ENCODE measurements at regions not wholly inside any gene's neighbourhood (a gene's known extent, or its start where the extent isn't known, plus 50 kb on each side); places are given as distances from the start of the nearest gene placed in this dataset.

- DNase-seq, result no peak
These were observed 346.8 kb upstream of the GOLIM4 start for GRCh38 chr3:168442502-168442901.

DNA sequence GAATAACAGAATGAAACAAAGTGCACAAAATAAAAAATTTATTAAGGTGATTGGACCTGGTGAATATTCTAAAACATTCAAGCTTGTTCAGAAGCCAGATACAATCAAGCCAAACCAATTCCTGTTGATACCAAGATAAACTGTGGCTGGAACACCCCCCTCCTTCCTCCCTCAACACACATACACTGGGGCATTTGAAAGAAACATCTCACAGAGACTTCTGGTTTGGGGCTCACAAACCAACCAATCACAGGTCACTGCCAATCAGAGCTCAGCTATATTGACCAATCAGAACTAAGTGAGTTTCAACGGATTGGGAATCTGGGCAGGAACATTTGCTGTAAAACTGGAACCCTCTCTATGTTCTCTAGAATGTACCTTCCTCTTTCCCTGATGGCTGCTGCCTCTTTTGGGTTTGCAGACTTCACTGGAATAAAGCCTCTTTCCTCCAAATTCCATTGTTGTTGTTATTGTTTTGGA is 340.6 kb upstream of the GOLIM4 start:
- no peak for DNase-seq

GRCh38 chr3:168431491-168431890 is 335.8 kb upstream of the GOLIM4 start:
- peak; percentile 12 for DNase-seq

DNA sequence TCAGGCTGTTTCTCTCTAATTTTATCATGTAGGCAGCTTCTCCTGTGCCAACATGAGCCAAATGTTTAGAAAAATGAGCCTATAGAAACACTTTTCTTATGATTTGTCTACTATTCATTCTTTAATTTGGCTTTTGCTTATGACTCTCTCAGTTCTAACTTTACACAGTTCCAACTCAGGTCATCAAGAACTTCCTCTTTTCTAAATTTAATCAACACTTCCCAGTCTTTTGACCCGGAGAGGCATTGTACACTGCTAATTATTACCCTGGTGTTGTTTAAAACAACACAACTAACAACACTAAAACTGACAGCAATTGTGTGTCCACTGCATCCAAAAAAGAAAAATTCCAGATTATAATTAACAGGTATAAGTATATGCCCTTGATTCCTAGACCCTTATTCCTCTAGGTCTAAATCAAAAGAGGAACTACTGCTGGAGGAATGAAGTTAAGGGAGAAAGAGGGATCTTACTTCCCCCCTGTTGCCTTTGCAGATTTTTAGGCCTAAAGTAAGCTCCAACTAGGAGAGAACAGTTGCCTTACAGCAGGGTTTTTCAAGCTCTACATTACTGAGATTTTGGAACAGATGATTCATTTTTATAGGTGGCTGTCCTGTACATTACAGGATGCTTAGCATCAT is 332.2 kb upstream of the GOLIM4 start:
- DNase-seq, result no peak

DNA sequence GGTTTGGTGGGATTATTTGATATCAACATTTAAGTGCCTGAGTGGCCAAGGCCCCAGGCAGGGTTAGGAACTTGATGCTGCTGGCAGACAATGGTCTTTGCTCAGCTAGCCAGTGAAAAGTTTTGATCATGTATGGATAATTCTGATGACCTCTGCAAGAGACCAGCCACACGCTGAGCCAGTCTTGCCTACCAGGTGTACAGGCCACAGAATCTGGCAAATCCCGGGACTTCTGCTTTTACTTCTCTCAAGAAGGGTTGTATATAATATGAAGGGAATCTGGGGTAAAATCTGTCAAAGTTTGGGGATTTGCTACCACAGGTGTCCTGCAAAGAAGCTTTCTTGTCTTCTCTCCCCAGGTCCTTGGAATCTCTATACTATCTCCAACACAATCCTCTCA is 331.4 kb upstream of the GOLIM4 start:
- no peak for DNase-seq

- DNase-seq, result peak; percentile 32
These were observed 330.3 kb upstream of the GOLIM4 start for GRCh38 chr3:168425936-168426595.

GRCh38 chr3:168424059-168424734 is 328.5 kb upstream of the GOLIM4 start:
- DNase-seq, result peak; percentile 29

DNA sequence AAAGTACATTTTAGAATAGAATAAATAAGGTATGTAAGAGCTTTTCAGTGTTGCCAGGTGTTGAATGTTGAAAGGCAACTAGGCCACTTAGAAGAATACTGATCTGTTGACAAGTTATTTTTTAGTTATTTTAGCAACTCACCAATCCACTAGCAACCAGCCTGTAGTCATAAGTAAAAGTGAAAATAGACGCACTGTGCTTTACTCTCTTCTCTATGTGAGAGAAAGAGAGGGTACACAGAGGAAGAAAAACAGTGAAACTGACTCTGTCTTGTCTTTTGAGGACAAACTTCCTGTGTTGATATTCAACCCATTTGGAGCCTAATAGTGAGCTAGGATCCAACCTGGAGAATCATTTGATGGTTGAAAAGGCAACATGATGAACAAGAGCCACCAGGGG is 327.1 kb upstream of the GOLIM4 start:
- no peak for DNase-seq

DNA sequence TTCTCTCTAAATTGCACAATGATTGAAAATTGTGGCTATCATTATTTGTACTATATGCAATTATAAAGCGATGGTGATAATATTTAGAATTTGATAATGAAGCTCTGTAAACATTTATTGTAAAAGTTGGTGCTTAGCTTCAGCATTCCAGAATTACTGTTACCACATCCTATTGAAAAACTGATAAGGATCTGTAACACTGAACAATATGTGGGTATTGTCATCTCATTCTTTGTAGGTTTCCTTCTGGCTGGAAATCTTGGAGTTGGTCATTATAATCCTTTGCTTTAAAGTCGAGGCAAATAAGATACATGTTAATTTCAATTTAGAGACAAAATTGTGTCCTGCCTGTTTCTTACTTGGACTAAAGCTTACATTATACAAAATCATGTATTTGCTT is 323.4 kb upstream of the GOLIM4 start:
- DNase-seq, result no peak

GRCh38 chr3:168417016-168417415 is 321.3 kb upstream of the GOLIM4 start:
- no peak for DNase-seq

DNA sequence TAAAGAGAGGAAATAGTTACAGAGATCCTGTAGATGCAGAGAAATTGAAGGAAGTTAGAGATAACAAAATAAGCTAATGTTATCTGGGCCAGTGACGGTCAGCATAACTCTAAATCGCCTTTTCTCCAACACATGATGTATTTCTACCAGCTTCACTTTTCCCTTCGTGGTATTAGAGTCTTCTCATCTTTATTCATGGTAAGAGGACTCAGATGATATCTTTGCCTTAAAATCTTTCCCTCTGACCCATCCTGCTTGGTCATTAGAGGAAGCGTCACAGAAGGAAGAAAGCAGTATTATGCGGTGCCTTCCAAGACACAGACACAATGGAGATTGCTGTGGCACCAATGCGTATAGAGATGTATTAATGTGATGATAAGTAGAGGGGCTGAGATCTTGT is 320.7 kb upstream of the GOLIM4 start:
- no peak for DNase-seq

- no peak for DNase-seq
These were observed 318.4 kb upstream of the GOLIM4 start for GRCh38 chr3:168414149-168414548.

DNA sequence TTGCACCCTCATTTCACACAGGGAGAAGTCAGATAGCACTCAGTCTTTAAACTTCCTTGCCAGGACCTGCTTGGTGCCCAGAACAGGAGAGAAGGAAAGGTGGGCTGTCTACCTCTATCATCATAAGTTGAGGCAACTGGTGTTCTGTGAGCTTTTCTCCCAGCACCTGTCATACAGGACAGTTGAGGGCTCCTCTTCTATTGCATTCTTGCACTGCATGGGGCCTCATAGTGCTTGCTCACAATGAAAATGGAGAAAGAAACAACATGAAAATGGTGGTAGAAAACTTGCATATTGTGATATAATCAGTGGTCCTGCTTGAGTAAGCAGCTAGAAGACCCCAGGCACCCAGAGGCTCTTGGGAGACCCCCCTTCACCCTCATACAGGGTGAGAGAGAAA is 311.7 kb upstream of the GOLIM4 start:
- DNase-seq, result no peak

DNA sequence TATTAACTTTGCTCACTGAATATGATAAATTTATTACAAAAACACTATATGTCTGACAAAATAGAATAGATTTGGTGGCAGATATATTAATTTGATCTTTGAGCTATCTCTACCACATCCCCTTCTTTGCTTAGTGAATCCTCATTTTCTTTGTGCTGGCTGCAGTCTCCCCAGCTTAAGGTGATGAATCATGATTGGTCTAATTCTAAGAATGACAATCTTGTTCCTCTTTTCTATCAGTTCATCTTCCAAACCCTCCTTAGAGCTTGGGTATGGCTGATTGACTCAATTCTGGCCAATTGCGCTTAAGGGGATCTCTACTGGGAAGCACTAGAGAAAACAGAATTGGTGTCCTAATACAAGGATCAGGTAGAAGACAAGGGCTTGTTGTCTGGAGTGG is 309.6 kb upstream of the GOLIM4 start:
- no peak for DNase-seq

- DNase-seq, result peak; percentile 13
These were observed 302.8 kb upstream of the GOLIM4 start for GRCh38 chr3:168398371-168399025.

GRCh38 chr3:168396861-168397260 is 301.1 kb upstream of the GOLIM4 start:
- DNase-seq, result no peak

DNA sequence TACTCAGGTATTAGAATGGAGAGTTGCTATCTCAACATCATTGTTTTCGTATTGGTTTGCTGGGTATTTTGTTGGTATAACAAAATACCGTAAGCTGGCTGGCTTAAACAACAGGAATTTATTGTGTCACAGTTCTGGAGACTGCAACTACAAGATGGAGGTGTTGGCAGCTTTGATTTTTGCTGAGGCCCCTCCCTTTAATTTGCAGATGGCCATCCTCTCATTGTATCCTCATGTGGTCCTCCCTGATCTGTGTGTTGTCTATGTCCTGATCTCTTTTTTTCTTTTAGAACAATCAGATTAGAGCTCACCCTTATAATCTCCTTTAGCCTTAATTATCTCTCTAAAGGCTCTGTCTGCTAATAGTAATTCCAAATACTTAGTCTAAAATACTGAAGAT is 299.8 kb upstream of the GOLIM4 start:
- no peak for DNase-seq

DNA sequence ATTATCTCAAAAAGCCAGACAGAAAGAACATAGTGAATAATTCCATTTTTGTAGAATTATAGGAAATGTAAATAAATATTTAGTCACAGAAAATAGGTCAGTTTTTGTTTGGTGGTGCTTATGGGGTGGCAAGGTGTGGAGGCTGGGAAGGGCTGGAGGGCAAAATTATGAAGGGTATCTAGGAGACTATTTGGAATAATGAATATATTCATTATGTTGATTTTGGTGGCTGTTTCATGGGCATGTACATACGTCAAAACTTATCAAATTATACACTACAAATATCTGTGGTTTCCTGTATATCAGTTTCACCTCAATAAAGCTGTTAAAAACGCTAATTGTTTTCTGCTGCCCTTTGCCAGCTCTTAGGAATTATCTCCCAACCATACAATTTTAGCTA is 298.7 kb upstream of the GOLIM4 start:
- no peak for DNase-seq

GRCh38 chr3:168386301-168386700 is 290.6 kb upstream of the GOLIM4 start:
- no peak for DNase-seq

GRCh38 chr3:168384990-168385389 is 289.3 kb upstream of the GOLIM4 start:
- no peak for DNase-seq

GRCh38 chr3:168383573-168383972 is 287.8 kb upstream of the GOLIM4 start:
- no peak for DNase-seq

- DNase-seq, result no peak
These were observed 276.1 kb upstream of the GOLIM4 start for GRCh38 chr3:168371846-168372245.

- DNase-seq, result no peak
These were observed 269.2 kb upstream of the GOLIM4 start for GRCh38 chr3:168364967-168365366.
